WI38 (cell line): ENCODE measurements at regions not wholly inside any gene's neighbourhood (a gene's known extent, or its start where the extent isn't known, plus 50 kb on each side); places are given as distances from the start of the nearest gene placed in this dataset.

ENCODE experiments used
- H3K4me3 ChIP-seq: 2 replicates; pipeline ENCODE4 v1.5.1; 2011; ENCODE audit warnings: low read depth, mild to moderate bottlenecking, control low read depth, low read length
- CTCF ChIP-seq: IDR thresholded peaks from 2 replicates; pipeline ENCODE4 v1.5.1; 2012; ENCODE audit warnings: low read depth, mild to moderate bottlenecking, control low read depth, low read length

- H3K4me3 ChIP-seq, result no peak overlapping the region
Observed at GRCh38 chr13:107395927-107396662, 819.2 kb downstream of the LIG4 start.

DNA sequence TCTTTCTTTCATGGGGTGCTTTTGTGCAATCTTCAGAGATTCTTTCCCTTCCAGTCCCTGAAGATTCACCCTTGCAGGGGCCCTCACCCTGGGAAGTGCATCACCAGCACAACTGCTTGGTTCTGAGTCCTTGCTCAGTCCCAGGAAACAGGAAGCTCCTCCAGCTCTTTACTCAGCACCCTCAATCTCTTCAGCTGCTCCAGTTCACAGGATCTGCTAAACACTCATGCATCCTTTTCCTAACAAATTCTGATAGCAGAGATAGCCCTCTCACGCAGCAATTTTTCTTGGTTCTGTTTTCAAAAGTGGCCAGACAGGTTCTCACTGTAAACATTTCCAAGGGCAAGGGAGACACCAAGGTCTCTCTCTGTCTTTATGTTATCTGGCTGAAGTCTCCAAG is 823.1 kb downstream of the LIG4 start:
- H3K4me3 ChIP-seq, result no peak overlapping the region
- no peak for TF ChIP-seq CTCF

More at GRCh38 chr13:107395927-107396662, 819.2 kb downstream of the LIG4 start:
- TF ChIP-seq CTCF, result no peak

DNA sequence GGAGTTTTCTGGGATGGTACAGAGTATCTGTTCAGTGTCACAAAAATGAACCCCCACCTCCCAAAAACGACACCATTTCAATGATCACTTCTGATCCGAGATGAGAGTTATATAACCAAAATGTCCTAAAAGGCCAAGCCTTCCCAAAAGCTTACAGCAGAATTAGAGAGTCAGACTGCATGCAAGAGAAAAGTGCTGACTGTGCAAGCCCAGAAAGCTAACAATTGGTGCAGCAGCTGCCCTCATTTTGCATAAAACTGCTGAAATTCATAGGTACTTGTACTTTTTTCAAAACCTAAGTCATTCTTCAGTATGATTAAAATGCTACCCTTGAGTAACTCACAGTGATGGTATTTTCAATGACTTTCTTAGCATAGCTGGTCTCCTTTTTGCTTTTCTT is 819.6 kb upstream of the ARGLU1 start:
- no peak for TF ChIP-seq CTCF
- no peak overlapping the region for H3K4me3 ChIP-seq

DNA sequence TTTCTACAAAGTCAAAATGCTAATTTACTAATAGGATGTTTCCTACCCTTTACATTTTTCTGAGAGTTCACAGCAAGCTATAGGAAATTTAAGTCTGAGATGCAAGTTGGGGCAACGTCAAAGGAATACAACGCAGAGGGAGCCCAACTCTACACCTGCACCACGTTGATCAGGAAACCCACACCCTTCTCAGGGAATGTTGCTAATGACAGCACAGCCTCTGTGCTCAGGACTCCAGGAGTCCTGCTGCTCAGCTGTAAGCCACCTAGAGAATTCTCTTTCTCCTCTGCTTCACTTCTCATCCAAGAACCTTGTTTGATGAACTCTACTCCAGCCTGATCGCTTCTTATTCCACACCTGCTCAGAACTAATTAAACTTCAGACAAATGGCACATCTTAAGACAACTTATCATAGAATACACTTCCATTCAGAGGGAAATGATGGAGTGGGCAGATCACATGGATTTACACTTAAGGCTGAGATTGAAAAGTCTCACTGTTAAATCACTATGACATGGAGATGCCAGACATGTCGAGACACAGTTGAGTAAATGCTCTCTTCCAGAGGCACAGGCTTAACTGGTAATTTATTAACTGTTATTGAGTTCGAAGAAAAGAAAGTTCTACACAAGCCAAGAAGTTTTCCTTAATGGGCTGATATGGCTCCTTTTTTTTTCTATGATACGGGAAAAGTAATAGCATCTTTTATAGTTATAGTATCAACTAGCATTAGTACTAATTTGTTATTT is 811.6 kb upstream of the ARGLU1 start:
- H3K4me3 ChIP-seq, result no peak overlapping the region
- TF ChIP-seq CTCF, result no peak

GRCh38 chr13:107376341-107377125 is 808.6 kb upstream of the ARGLU1 start:
- TF ChIP-seq CTCF, result no peak
- no peak overlapping the region for H3K4me3 ChIP-seq

GRCh38 chr13:107375701-107376340 is 807.9 kb upstream of the ARGLU1 start:
- no peak for TF ChIP-seq CTCF
- H3K4me3 ChIP-seq, result no peak overlapping the region
